H1 (cell line): ENCODE measurements at regions not wholly inside any gene's neighbourhood (a gene's known extent, or its start where the extent isn't known, plus 50 kb on each side); places are given as distances from the start of the nearest gene placed in this dataset.

Experiments
- CTCF ChIA-PET: fragments of 300-600 bp; sonication (Branson Sonifier 250); formaldehyde crosslinking; loops from one replicate; lab custom pipeline; 2021; ENCODE audit not compliant: partially characterized antibody; lab: Charles Lee
- POLR2A ChIA-PET: fragments of 300-600 bp; sonication (Branson Sonifier 250); formaldehyde crosslinking; loops from one replicate; lab custom pipeline; 2021; ENCODE audit warnings: inconsistent platforms; ENCODE audit not compliant: partially characterized antibody; lab: Charles Lee
- DNase-seq, 2 experiments: peaks; one replicate each; pipeline versions ENCODE4 v3.0.0 to v3.0.0-alpha.2; 2010 to 2022; ENCODE audit warnings: low spot score in 2 of 2, low read depth in 1 of 2, mixed read lengths in 1 of 2
- FAIRE-seq: peaks from 2 replicates; lab custom pipeline; 2011; peaks lifted over from hg19 to GRCh38; lab: Jason Lieb, UNC
- H2AFZ ChIP-seq: 2 replicates; pipeline ENCODE4 v1.8.1; 2012; ENCODE audit warnings: low read length, inconsistent platforms
- H2AK5ac ChIP-seq: 2 replicates; pipeline ENCODE4 v1.6.1; 2013; ENCODE audit warnings: low read depth, low read length
- H2BK120ac ChIP-seq: replicated peaks from 2 replicates; pipeline ENCODE3; 2013; ENCODE audit warnings: low read depth, low read length, inconsistent platforms
- H2BK12ac ChIP-seq: 2 replicates; pipeline ENCODE4 v1.6.1; 2013; ENCODE audit warnings: low read depth, low read length
- H2BK15ac ChIP-seq: 2 replicates; pipeline ENCODE4 v1.6.1; 2013; ENCODE audit warnings: low read length
- H2BK20ac ChIP-seq: 2 replicates; pipeline ENCODE4 v1.6.1; 2013; ENCODE audit warnings: low read length
- H2BK5ac ChIP-seq: 2 replicates; pipeline ENCODE4 v1.6.1; 2013; ENCODE audit warnings: low read depth, low read length
- H3K14ac ChIP-seq: 2 replicates; pipeline ENCODE4 v1.6.1; 2013; ENCODE audit warnings: inconsistent platforms; ENCODE audit not compliant: insufficient read length
- H3K18ac ChIP-seq: 2 replicates; pipeline ENCODE4 v1.6.1; 2013; ENCODE audit warnings: low read length; ENCODE audit errors: extremely low read depth
- H3K23ac ChIP-seq: 2 replicates; pipeline ENCODE4 v1.6.1; 2013; ENCODE audit warnings: inconsistent platforms; ENCODE audit not compliant: insufficient read length
- H3K23me2 ChIP-seq: 2 replicates; pipeline ENCODE4 v1.6.1; 2013; ENCODE audit warnings: low read depth, low read length
- H3K27ac ChIP-seq: 2 replicates; pipeline ENCODE4 v1.6.1; 2011; ENCODE audit warnings: low read depth, low read length, inconsistent platforms
- H3K27me3 ChIP-seq, 4 experiments: replicated peaks in 1 of 4; 1 replicate in 1 of 4; 2 replicates in 3 of 4; pipeline versions ENCODE4 v1.6.1 to v1.8.1; 2011 to 2013; ENCODE audit warnings: low read length in 3 of 4, mild to moderate bottlenecking in 3 of 4, inconsistent platforms in 2 of 4, mixed read lengths in 2 of 4, moderate library complexity in 1 of 4; ENCODE audit not compliant: control insufficient read depth in 3 of 4, insufficient read depth in 3 of 4; ENCODE audit errors: extremely low read depth in 1 of 4
- H3K36me3 ChIP-seq, 4 experiments: 2 replicates each; pipeline versions ENCODE4 v1.6.1 to v1.8.1; 2011 to 2013; ENCODE audit warnings: mild to moderate bottlenecking in 4 of 4, low read length in 3 of 4, moderate library complexity in 2 of 4, control low read depth in 1 of 4, inconsistent platforms in 1 of 4; ENCODE audit not compliant: insufficient read depth in 4 of 4, control insufficient read depth in 2 of 4
- H3K4ac ChIP-seq: replicated peaks from 2 replicates; pipeline ENCODE3; 2013; ENCODE audit warnings: low read length, low read depth, mixed read lengths, inconsistent platforms; ENCODE audit not compliant: insufficient read length
- H3K4me1 ChIP-seq, 4 experiments: replicated peaks in 1 of 4; 1 replicate in 1 of 4; 2 replicates in 3 of 4; pipeline versions ENCODE4 v1.6.1 to v1.8.1; 2011 to 2013; ENCODE audit warnings: low read length in 3 of 4, inconsistent platforms in 2 of 4, mixed read lengths in 1 of 4; ENCODE audit not compliant: insufficient read depth in 4 of 4, control insufficient read depth in 3 of 4
- H3K4me2 ChIP-seq, 2 experiments: 2 replicates each; pipeline versions ENCODE4 v1.6.1 to v1.8.1; 2011 to 2013; ENCODE audit warnings: low read depth in 2 of 2, low read length in 2 of 2, control low read depth in 1 of 2, inconsistent platforms in 1 of 2, mild to moderate bottlenecking in 1 of 2; ENCODE audit not compliant: insufficient read depth in 1 of 2
- H3K4me3 ChIP-seq, 4 experiments: fragments of 200-600, 300-600 bp in 1 of 4; sonication (generic), shearing (Covaris generic), sonication (Bioruptor Twin) in 1 of 4; 2 replicates each; pipeline versions ENCODE4 v1.5.1 to v1.8.1; 2011 to 2016; ENCODE audit warnings: low read length in 4 of 4, low read depth in 3 of 4, control low read depth in 2 of 4, inconsistent platforms in 2 of 4, mild to moderate bottlenecking in 2 of 4, mixed read lengths in 1 of 4, moderate library complexity in 1 of 4; ENCODE audit not compliant: insufficient read depth in 2 of 4; ENCODE audit errors: extremely low read depth in 1 of 4
- H3K56ac ChIP-seq: replicated peaks from 2 replicates; pipeline ENCODE3; 2013; ENCODE audit warnings: low read depth, mild to moderate bottlenecking, mixed read lengths, low read length, inconsistent platforms; ENCODE audit not compliant: insufficient read length
- H3K79me1 ChIP-seq: 2 replicates; pipeline ENCODE4 v1.6.1; 2013; ENCODE audit warnings: low read depth, low read length, control low read depth
- H3K79me2 ChIP-seq, 2 experiments: 2 replicates each; pipeline versions ENCODE4 v1.6.1 to v1.8.1; 2012 to 2013; ENCODE audit warnings: low read length in 2 of 2, mild to moderate bottlenecking in 2 of 2, inconsistent platforms in 1 of 2; ENCODE audit not compliant: insufficient read depth in 2 of 2, control insufficient read depth in 1 of 2
- H3K9ac ChIP-seq, 4 experiments: replicated peaks in 1 of 4; 1 replicate in 1 of 4; 2 replicates in 3 of 4; pipeline versions ENCODE4 v1.6.1 to v1.8.1; 2011 to 2013; ENCODE audit warnings: low read depth in 3 of 4, low read length in 3 of 4, control low read depth in 2 of 4, mild to moderate bottlenecking in 2 of 4, moderate library complexity in 2 of 4, inconsistent platforms in 1 of 4; ENCODE audit errors: extremely low read depth in 1 of 4
- H3K9me3 ChIP-seq, 2 experiments: 2 replicates each; pipeline versions ENCODE4 v1.6.1 to v1.8.1; 2012 to 2013; ENCODE audit warnings: mild to moderate bottlenecking in 2 of 2, moderate library complexity in 2 of 2, control low read depth in 1 of 2, inconsistent platforms in 1 of 2, low read depth in 1 of 2, low read length in 1 of 2, mixed read lengths in 1 of 2; ENCODE audit not compliant: insufficient read depth in 2 of 2
- H4K20me1 ChIP-seq, 2 experiments: replicated peaks in 1 of 2; 2 replicates each; pipeline versions ENCODE3 to v1.8.1; 2011 to 2013; ENCODE audit warnings: inconsistent platforms in 2 of 2, low read length in 2 of 2, mild to moderate bottlenecking in 1 of 2; ENCODE audit not compliant: insufficient read depth in 2 of 2, control insufficient read depth in 1 of 2
- H4K5ac ChIP-seq: 2 replicates; pipeline ENCODE4 v1.6.1; 2013; ENCODE audit warnings: low read length, low read depth, mixed read lengths, inconsistent platforms; ENCODE audit not compliant: insufficient read length
- H4K8ac ChIP-seq: 2 replicates; pipeline ENCODE4 v1.8.0; 2013; ENCODE audit warnings: mild to moderate bottlenecking, moderate library complexity, low read length, inconsistent platforms; ENCODE audit not compliant: insufficient read depth; ENCODE audit errors: extremely low read depth
- H4K91ac ChIP-seq: replicated peaks from 2 replicates; pipeline ENCODE3; 2013; ENCODE audit warnings: low read length, mixed read lengths, inconsistent platforms; ENCODE audit not compliant: insufficient read length
- CEBPB ChIP-seq: IDR thresholded peaks from 2 replicates; pipeline ENCODE4 v1.6.1; 2012; ENCODE audit warnings: low read depth, low read length
- SRF ChIP-seq: IDR thresholded peaks from 2 replicates; pipeline ENCODE4 v1.6.1; 2011; ENCODE audit warnings: mild to moderate bottlenecking, low read depth, low read length, moderate library complexity
- TCF12 ChIP-seq: IDR thresholded peaks from 2 replicates; pipeline ENCODE4 v1.6.1; 2011; ENCODE audit warnings: low read depth, mild to moderate bottlenecking, low read length
- WGBS, 2 experiments: shearing (Covaris generic) in 1 of 2; methylation state at CpG; one replicate each; pipeline versions ENCODE4 v1.1.6 to v1.1.7; 2013 to 2015; ENCODE audit warnings: low lambda C conversion rate in 2 of 2, mixed read lengths in 2 of 2, inconsistent platforms in 1 of 2, low coverage in 1 of 2, missing lambda C conversion rate in 1 of 2; ENCODE audit not compliant: insufficient replicate concordance in 2 of 2, insufficient coverage in 1 of 2, insufficient read length in 1 of 2; ENCODE audit errors: extremely low coverage in 1 of 2, missing lambda C conversion rate in 1 of 2; 5-methylcytosine and 5-hydroxymethylcytosine counted together

GRCh38 chr4:116005806-116006088 is 892.3 kb upstream of the NDST4 start:
- Histone ChIP-seq H3K4me3 (no peak overlapping the region), H4K20me1 (no peaks in the 10 kb centered on the region), H3K4ac (no peak overlapping the region), H2BK120ac (no peak overlapping the region), H2BK12ac (no peak overlapping the region), H4K91ac (no peak overlapping the region), H3K23ac (no peak overlapping the region), H2BK15ac (no peak overlapping the region), H3K79me2 (no peaks in the 10 kb centered on the region), H3K27ac (no peak overlapping the region), H3K36me3 (no peaks in the 10 kb centered on the region), H2AFZ (no peak overlapping the region), H4K5ac (no peak overlapping the region), H3K4me2 (no peak overlapping the region), H2AK5ac (no peak overlapping the region), H4K8ac (no peak overlapping the region), H2BK5ac (no peak overlapping the region), H3K79me1 (no peaks in the 10 kb centered on the region), H2BK20ac (no peak overlapping the region), H3K4me1 (no peaks in the 10 kb centered on the region), H3K14ac (no peak overlapping the region), H3K18ac (no peak overlapping the region), H3K9ac (no peak overlapping the region), H3K9me3 (no peaks in the 10 kb centered on the region), H3K23me2 (no peaks in the 10 kb centered on the region), H3K56ac (no peak overlapping the region), H3K27me3 (no peaks in the 10 kb centered on the region)
- FAIRE-seq, result no peak
- CTCF ChIA-PET, result no interaction called here
- POLR2A ChIA-PET, result no interaction called here
- DNase-seq, result no peak
- 100% methylated on average over 1 of the region's 1 CpG; no CpG with 5 or more reads in 1 of the 2 experiments for WGBS, 2 experiments
- no peak for TF ChIP-seq SRF
- no peak for TF ChIP-seq TCF12
- no peak for TF ChIP-seq CEBPB
